ENCODE measurements at regions not wholly inside any gene's neighbourhood (a gene's known extent, or its start where the extent isn't known, plus 50 kb on each side); places are given as distances from the start of the nearest gene placed in this dataset.

- TF ChIP-seq EGR1 (IDR thresholded peaks at IDR 0.05) (no peak), YY1 (IDR thresholded peaks at IDR 0.05; ENCODE audit: low read depth) (no peak), TCF12 (IDR thresholded peaks at IDR 0.05; ENCODE audit: low read depth) (no peak), REST (IDR thresholded peaks at IDR 0.05; ENCODE audit: low read depth) (no peak), TAF1 (IDR thresholded peaks at IDR 0.05; ENCODE audit: low read depth) (no peak), RAD21 (IDR thresholded peaks at IDR 0.05; ENCODE audit: low read depth) (no peak), USF1 (IDR thresholded peaks at IDR 0.05) (no peak), CREB1 (IDR thresholded peaks at IDR 0.05; ENCODE audit: low read depth) (no peak)
Observed at GRCh38 chr10:21273400-21273968, 252.0 kb downstream of the SKIDA1 start.

Measured in Ishikawa (cell line).